H9 (cell line): ENCODE measurements at regions not wholly inside any gene's neighbourhood (a gene's known extent, or its start where the extent isn't known, plus 50 kb on each side); places are given as distances from the start of the nearest gene placed in this dataset.
"Not testable (repeated sequence)": the region's sequence is repeated elsewhere in the genome, so short reads cannot be mapped to it uniquely, and the experiment has no call there.

Experiments used
- DNase-seq: peaks from one replicate; pipeline ENCODE4 v3.0.0-alpha.2; 2017
- H2AFZ ChIP-seq: one replicate; pipeline ENCODE4 v1.6.1; 2013; ENCODE audit warnings: mild to moderate bottlenecking, low read length, control low read depth, moderate library complexity
- H2AK5ac ChIP-seq: 2 replicates; pipeline ENCODE4 v1.6.1; 2013; ENCODE audit warnings: low read length, control low read depth, mixed read lengths; ENCODE audit not compliant: insufficient read length
- H2BK120ac ChIP-seq: one replicate; pipeline ENCODE4 v1.6.1; 2013; ENCODE audit warnings: low read depth, mild to moderate bottlenecking, low read length, control low read depth, inconsistent platforms; ENCODE audit not compliant: poor library complexity, severe bottlenecking
- H2BK12ac ChIP-seq: 2 replicates; pipeline ENCODE4 v1.6.1; 2013; ENCODE audit warnings: low read length, control low read depth, mixed read lengths, low read depth; ENCODE audit not compliant: insufficient read length
- H2BK15ac ChIP-seq: 2 replicates; pipeline ENCODE4 v1.6.1; 2013; ENCODE audit warnings: low read depth, low read length, control low read depth
- H2BK20ac ChIP-seq: one replicate; pipeline ENCODE4 v1.6.1; 2013; ENCODE audit warnings: low read depth, mild to moderate bottlenecking, low read length, control low read depth, inconsistent platforms; ENCODE audit not compliant: poor library complexity, severe bottlenecking
- H2BK5ac ChIP-seq: 2 replicates; pipeline ENCODE4 v1.6.1; 2013; ENCODE audit warnings: low read length, control low read depth, mixed read lengths; ENCODE audit not compliant: insufficient read length
- H3K14ac ChIP-seq: 2 replicates; pipeline ENCODE4 v1.6.1; 2013; ENCODE audit warnings: low read length, control low read depth; ENCODE audit not compliant: insufficient read depth
- H3K18ac ChIP-seq: 2 replicates; pipeline ENCODE4 v1.6.1; 2013; ENCODE audit warnings: low read depth, mild to moderate bottlenecking, mixed read lengths, low read length, control low read depth; ENCODE audit not compliant: insufficient read length
- H3K23ac ChIP-seq: 2 replicates; pipeline ENCODE4 v1.6.1; 2013; ENCODE audit warnings: low read length, control low read depth, mixed read lengths, low read depth; ENCODE audit not compliant: insufficient read length
- H3K23me2 ChIP-seq: 2 replicates; pipeline ENCODE4 v1.6.1; 2013; ENCODE audit warnings: low read depth, mild to moderate bottlenecking, mixed read lengths, low read length, control low read depth; ENCODE audit not compliant: insufficient read length, poor library complexity, severe bottlenecking
- H3K27ac ChIP-seq: 2 replicates; pipeline ENCODE4 v1.5.1; 2013; ENCODE audit warnings: low read length, control low read depth, mixed read lengths, low read depth; ENCODE audit not compliant: insufficient read length
- H3K27me3 ChIP-seq: 2 replicates; pipeline ENCODE4 v1.6.1; 2013; ENCODE audit warnings: low read length, control low read depth, inconsistent platforms; ENCODE audit not compliant: insufficient read depth
- H3K4ac ChIP-seq: 2 replicates; pipeline ENCODE4 v1.6.1; 2013; ENCODE audit warnings: low read depth, mild to moderate bottlenecking, control low read depth, inconsistent platforms, low read length, moderate library complexity
- H3K4me1 ChIP-seq: 2 replicates; pipeline ENCODE4 v1.6.1; 2013; ENCODE audit warnings: low read length, control low read depth, inconsistent platforms; ENCODE audit not compliant: insufficient read depth
- H3K4me2 ChIP-seq: 2 replicates; pipeline ENCODE4 v1.6.1; 2013; ENCODE audit warnings: low read length, control low read depth, mixed read lengths; ENCODE audit not compliant: insufficient read length, insufficient read depth
- H3K56ac ChIP-seq: 2 replicates; pipeline ENCODE4 v1.6.1; 2013; ENCODE audit warnings: low read depth, mild to moderate bottlenecking, mixed read lengths, low read length, control low read depth; ENCODE audit not compliant: insufficient read length
- H3K79me1 ChIP-seq: 2 replicates; pipeline ENCODE4 v1.6.1; 2013; ENCODE audit warnings: low read depth, mild to moderate bottlenecking, moderate library complexity, low read length, control low read depth, inconsistent platforms; ENCODE audit not compliant: insufficient read depth, poor library complexity, severe bottlenecking
- H3K79me2 ChIP-seq: 2 replicates; pipeline ENCODE4 v1.6.1; 2013; ENCODE audit warnings: low read length, control low read depth, inconsistent platforms; ENCODE audit not compliant: insufficient read depth
- H3K9ac ChIP-seq: 2 replicates; pipeline ENCODE4 v1.6.1; 2013; ENCODE audit warnings: low read length, control low read depth, mixed read lengths; ENCODE audit not compliant: insufficient read length; ENCODE audit errors: extremely low read depth
- H3K9me3 ChIP-seq: one replicate; pipeline ENCODE4 v1.6.1; 2013; ENCODE audit warnings: low read depth, low read length, inconsistent platforms; ENCODE audit not compliant: control insufficient read depth
- H3T11ph ChIP-seq: one replicate; pipeline ENCODE4 v1.6.1; 2013; ENCODE audit warnings: mild to moderate bottlenecking, low read length, control low read depth, inconsistent platforms
- H4K20me1 ChIP-seq: one replicate; pipeline ENCODE4 v1.6.1; 2013; ENCODE audit not compliant: control insufficient read depth, insufficient read length, insufficient read depth
- H4K5ac ChIP-seq: 2 replicates; pipeline ENCODE4 v1.6.1; 2013; ENCODE audit warnings: low read depth, mild to moderate bottlenecking, mixed read lengths, low read length, control low read depth; ENCODE audit not compliant: insufficient read length
- H4K8ac ChIP-seq: replicated peaks from 2 replicates; pipeline ENCODE4 v1.6.1; 2013; ENCODE audit warnings: low read length, control low read depth, mixed read lengths, low read depth; ENCODE audit not compliant: insufficient read length
- H4K91ac ChIP-seq: 2 replicates; pipeline ENCODE4 v1.6.1; 2013; ENCODE audit warnings: low read depth, mild to moderate bottlenecking, moderate library complexity, mixed read lengths, low read length, control low read depth; ENCODE audit not compliant: insufficient read length
- H3K27ac Mint-ChIP-seq, 3 experiments: 2 replicates in 2 of 3; 3 replicates in 1 of 3; pipeline ENCODE4 v1.8.0; 2020 to 2021; ENCODE audit warnings: mixed read lengths in 3 of 3, mild to moderate bottlenecking in 1 of 3, moderate library complexity in 1 of 3
- H3K27me3 Mint-ChIP-seq: 2 replicates; pipeline ENCODE4 v1.8.0; 2021; ENCODE audit warnings: low read depth, mild to moderate bottlenecking, moderate library complexity, mixed read lengths
- H3K36me3 Mint-ChIP-seq, 3 experiments: 2 replicates in 2 of 3; 3 replicates in 1 of 3; pipeline ENCODE4 v1.8.0; 2020 to 2021; ENCODE audit warnings: low read depth in 3 of 3, mixed read lengths in 3 of 3; ENCODE audit not compliant: insufficient read depth in 1 of 3
- H3K4me1 Mint-ChIP-seq, 2 experiments: 2 replicates each; pipeline ENCODE4 v1.8.0; 2020; ENCODE audit warnings: mixed read lengths in 2 of 2
- H3K4me3 Mint-ChIP-seq, 2 experiments: 2 replicates in 1 of 2; 3 replicates in 1 of 2; pipeline ENCODE4 v1.8.0; 2020 to 2021; ENCODE audit warnings: mild to moderate bottlenecking in 2 of 2, mixed read lengths in 2 of 2, moderate library complexity in 1 of 2
- H3K9me3 Mint-ChIP-seq, 2 experiments: 2 replicates in 1 of 2; 3 replicates in 1 of 2; pipeline ENCODE4 v1.8.0; 2020; ENCODE audit warnings: mild to moderate bottlenecking in 2 of 2, mixed read lengths in 2 of 2, moderate library complexity in 1 of 2
- WGBS: extraction: QIAGEN DNeasy Blood & Tissue Kit; methylation state at CpG from one replicate; pipeline ENCODE4 v1.1.7; 2013; ENCODE audit warnings: missing lambda C conversion rate, low lambda C conversion rate, mixed read lengths; ENCODE audit not compliant: insufficient read length; ENCODE audit errors: extremely low coverage; 5-methylcytosine and 5-hydroxymethylcytosine counted together
- TF ChIP-seq, protein P1 (sequence below): fragments of 200-600 bp; sonication (generic); conservative IDR thresholded peaks from 3 replicates; pipeline ENCODE4 v1.8.0; 2021; ENCODE audit warnings: antibody characterized with exemption, mild to moderate bottlenecking

DNA sequence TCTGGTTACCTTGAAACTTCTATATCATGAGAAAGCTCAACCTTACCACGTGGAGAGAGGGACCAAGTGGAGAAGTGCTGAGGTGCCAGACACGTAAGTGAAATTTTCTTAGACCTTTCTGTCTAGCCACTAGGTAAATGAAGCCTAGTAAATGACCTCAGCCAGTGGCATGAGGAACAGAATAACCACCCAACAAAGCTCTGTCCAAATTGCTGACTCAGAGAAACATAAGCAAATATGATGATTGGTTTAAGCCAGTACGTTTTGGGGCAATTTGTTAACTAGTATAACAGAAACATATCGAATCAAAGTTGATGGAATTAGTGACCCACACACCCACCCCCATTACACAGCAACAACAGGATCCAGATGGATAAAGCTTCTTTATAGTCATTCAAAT is 75.2 kb upstream of the MAX start:
- H3K4me3 Mint-ChIP-seq, result no peak overlapping the region
- H3K9me3 Mint-ChIP-seq, result peaks cover 14 to 16% of the 10 kb centered on the region in 2 experiments
- peaks cover 25 to 36% of the 10 kb centered on the region in 2 experiments for H3K4me1 Mint-ChIP-seq
- no peak for DNase-seq
- H3K27ac ChIP-seq, result no peak overlapping the region
- no peaks in the 10 kb centered on the region for H3K9me3 ChIP-seq
- no peak overlapping the region for H2BK12ac ChIP-seq
- H3K27me3 Mint-ChIP-seq, result peaks cover 13% of the 10 kb centered on the region
- no peak overlapping the region for H3K18ac ChIP-seq
- no CpG with 5 or more reads among the region's 4 CpGs for WGBS
- no peak overlapping the region for H4K91ac ChIP-seq
- no peak overlapping the region for H3K14ac ChIP-seq
- H4K5ac ChIP-seq, result no peak overlapping the region
- H3K79me2 ChIP-seq, result no peaks in the 10 kb centered on the region
- H3K23ac ChIP-seq, result no peak overlapping the region
- H3T11ph ChIP-seq, result no peak overlapping the region
- no peak overlapping the region for H2AFZ ChIP-seq
- H3K27ac Mint-ChIP-seq, result no peak overlapping the region
- H4K20me1 ChIP-seq, result no peaks in the 10 kb centered on the region
- H2AK5ac ChIP-seq, result no peak overlapping the region
- TF ChIP-seq, protein P1, sequence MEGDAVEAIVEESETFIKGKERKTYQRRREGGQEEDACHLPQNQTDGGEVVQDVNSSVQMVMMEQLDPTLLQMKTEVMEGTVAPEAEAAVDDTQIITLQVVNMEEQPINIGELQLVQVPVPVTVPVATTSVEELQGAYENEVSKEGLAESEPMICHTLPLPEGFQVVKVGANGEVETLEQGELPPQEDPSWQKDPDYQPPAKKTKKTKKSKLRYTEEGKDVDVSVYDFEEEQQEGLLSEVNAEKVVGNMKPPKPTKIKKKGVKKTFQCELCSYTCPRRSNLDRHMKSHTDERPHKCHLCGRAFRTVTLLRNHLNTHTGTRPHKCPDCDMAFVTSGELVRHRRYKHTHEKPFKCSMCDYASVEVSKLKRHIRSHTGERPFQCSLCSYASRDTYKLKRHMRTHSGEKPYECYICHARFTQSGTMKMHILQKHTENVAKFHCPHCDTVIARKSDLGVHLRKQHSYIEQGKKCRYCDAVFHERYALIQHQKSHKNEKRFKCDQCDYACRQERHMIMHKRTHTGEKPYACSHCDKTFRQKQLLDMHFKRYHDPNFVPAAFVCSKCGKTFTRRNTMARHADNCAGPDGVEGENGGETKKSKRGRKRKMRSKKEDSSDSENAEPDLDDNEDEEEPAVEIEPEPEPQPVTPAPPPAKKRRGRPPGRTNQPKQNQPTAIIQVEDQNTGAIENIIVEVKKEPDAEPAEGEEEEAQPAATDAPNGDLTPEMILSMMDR, result no peak
- H3K4ac ChIP-seq, result no peak overlapping the region
- H3K23me2 ChIP-seq, result no peaks in the 10 kb centered on the region
- H4K8ac ChIP-seq, result no peak overlapping the region
- peaks cover 7% of the 10 kb centered on the region; the same call in 1 of the 2 replicates for H3K4me1 ChIP-seq
- no peak overlapping the region for H3K9ac ChIP-seq
- H3K4me2 ChIP-seq, result no peak overlapping the region
- no peak overlapping the region for H2BK20ac ChIP-seq
- H3K56ac ChIP-seq, result no peak overlapping the region
- peaks cover 0 to 14% (median 5%) of the 10 kb centered on the region in 3 experiments; a peak in 5 of 7 replicates for H3K36me3 Mint-ChIP-seq
- no peak overlapping the region for H2BK5ac ChIP-seq
- no peak overlapping the region for H2BK120ac ChIP-seq
- no peaks in the 10 kb centered on the region for H3K27me3 ChIP-seq
- H2BK15ac ChIP-seq, result no peak overlapping the region
- H3K79me1 ChIP-seq, result no peaks in the 10 kb centered on the region

DNA sequence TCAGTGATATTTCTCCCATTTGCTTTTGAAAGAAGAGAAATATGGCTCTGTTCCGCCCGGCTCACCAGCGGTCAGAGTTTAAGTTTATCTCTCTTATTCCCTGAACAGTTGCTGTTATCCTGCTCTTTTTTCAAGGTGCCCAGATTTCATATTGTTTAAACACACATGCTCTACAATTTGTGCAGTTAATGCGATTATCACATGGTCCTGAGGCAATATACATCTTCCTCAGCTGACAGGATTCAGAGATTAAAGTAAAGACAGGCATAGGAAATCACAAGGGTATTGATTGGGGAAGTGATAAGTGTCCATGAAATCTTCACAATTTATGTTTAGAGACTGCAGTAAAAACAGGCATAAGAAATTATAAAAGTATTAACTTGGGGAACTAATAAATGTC is 76.9 kb upstream of the MAX start:
- H2BK15ac ChIP-seq, H3K79me2 ChIP-seq, H2BK12ac ChIP-seq, H3K9me3 ChIP-seq, H3K27ac Mint-ChIP-seq, H3K56ac ChIP-seq, H3T11ph ChIP-seq, H3K9ac ChIP-seq, H3K4ac ChIP-seq, H3K79me1 ChIP-seq, H4K20me1 ChIP-seq, H3K27me3 ChIP-seq, H2AK5ac ChIP-seq, H2BK5ac ChIP-seq, H3K4me2 ChIP-seq, H3K4me1 ChIP-seq, H3K4me3 Mint-ChIP-seq, H4K91ac ChIP-seq, H2AFZ ChIP-seq, H2BK20ac ChIP-seq, DNase-seq, H3K23me2 ChIP-seq, H3K18ac ChIP-seq, H3K14ac ChIP-seq, H2BK120ac ChIP-seq, H3K23ac ChIP-seq, H4K8ac ChIP-seq, H4K5ac ChIP-seq, H3K27ac ChIP-seq: not testable (repeated sequence)
- no CpG with 5 or more reads among the region's 4 CpGs for WGBS
- H3K27me3 Mint-ChIP-seq, result peaks cover 14% of the 10 kb centered on the region
- H3K9me3 Mint-ChIP-seq, result peaks cover 21 to 23% of the 10 kb centered on the region in 2 experiments
- H3K4me1 Mint-ChIP-seq, result peaks cover 26 to 34% of the 10 kb centered on the region in 2 experiments
- H3K36me3 Mint-ChIP-seq, result peaks cover 2 to 18% (median 8%) of the 10 kb centered on the region in 3 experiments; a peak in 5 of 7 replicates
